ENCODE measurements at regions not wholly inside any gene's neighbourhood (a gene's known extent, or its start where the extent isn't known, plus 50 kb on each side); places are given as distances from the start of the nearest gene placed in this dataset.

DNA sequence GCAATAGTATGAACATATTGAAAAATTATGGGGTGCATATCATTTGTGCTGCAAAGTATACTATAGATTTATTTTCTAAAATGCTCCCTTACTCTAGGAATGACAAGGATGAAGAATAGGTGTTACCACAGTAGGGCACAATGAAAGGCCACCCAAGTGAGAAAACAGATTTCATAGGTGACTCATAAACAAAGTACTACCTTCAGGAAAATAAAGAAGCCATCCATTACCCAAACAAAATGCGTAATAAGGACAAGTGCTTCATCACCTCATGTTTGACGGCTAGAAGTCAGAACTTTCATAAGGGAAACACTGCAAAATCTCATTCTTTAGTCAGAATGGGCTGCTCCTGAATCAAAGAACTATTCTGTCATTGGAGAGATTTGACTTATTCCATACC is 116.6 kb downstream of the MFSD1 start:
- Histone ChIP-seq H2AFZ (ENCODE audit: low read depth, low read length, severe bottlenecking) (no peak overlapping the region), H3K36me3 (ENCODE audit: low read length) (no peaks in the 10 kb centered on the region), H3K27me3 (ENCODE audit: low read length) (no peaks in the 10 kb centered on the region), H4K20me1 (ENCODE audit: low read depth, low read length) (no peaks in the 10 kb centered on the region), H3K9me2 (replicated peaks; ENCODE audit: insufficient read depth, low read length) (no peaks in the 10 kb centered on the region), H3K79me2 (ENCODE audit: insufficient read depth, low read length) (no peaks in the 10 kb centered on the region), H3K4me3 (ENCODE audit: insufficient read depth, low read length, poor library complexity, severe bottlenecking) (no peak overlapping the region), H3K9ac (ENCODE audit: low read length) (no peak overlapping the region), H3K9me3 (ENCODE audit: insufficient read depth, low read length) (no peaks in the 10 kb centered on the region), H3K4me2 (ENCODE audit: low read depth, low read length, poor library complexity, severe bottlenecking) (no peak overlapping the region), H3K27ac (ENCODE audit: low read depth, low read length) (no peak overlapping the region), H3F3A (ENCODE audit: insufficient read depth) (no peaks in the 10 kb centered on the region)
- TF ChIP-seq, protein P1, sequence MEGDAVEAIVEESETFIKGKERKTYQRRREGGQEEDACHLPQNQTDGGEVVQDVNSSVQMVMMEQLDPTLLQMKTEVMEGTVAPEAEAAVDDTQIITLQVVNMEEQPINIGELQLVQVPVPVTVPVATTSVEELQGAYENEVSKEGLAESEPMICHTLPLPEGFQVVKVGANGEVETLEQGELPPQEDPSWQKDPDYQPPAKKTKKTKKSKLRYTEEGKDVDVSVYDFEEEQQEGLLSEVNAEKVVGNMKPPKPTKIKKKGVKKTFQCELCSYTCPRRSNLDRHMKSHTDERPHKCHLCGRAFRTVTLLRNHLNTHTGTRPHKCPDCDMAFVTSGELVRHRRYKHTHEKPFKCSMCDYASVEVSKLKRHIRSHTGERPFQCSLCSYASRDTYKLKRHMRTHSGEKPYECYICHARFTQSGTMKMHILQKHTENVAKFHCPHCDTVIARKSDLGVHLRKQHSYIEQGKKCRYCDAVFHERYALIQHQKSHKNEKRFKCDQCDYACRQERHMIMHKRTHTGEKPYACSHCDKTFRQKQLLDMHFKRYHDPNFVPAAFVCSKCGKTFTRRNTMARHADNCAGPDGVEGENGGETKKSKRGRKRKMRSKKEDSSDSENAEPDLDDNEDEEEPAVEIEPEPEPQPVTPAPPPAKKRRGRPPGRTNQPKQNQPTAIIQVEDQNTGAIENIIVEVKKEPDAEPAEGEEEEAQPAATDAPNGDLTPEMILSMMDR (IDR thresholded peaks at IDR 0.05; ENCODE audit: insufficient read depth, low read length, poor library complexity, severe bottlenecking): no peak
- TF ChIP-seq EZH2phosphoT487 (conservative IDR thresholded peaks at IDR 0.05; ENCODE audit: low read length): no peak

DNA sequence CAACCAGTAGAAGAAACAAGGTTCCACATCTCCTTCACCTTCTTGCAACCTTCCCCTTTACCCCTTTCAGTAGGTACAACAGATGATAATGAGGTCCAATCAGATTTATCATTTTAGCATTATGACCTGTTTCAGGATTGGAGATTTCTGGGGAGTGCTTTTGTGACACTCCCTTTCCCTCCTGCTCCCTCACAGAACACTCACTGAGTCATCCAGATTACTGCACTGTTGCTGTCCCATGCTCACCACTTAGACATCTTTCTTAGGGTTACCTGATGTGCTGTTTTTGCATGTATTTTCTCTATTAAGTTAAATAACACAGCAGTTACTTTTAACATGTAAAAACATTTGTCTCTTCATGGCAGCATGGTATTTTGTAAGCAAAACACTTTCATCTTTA is 118.5 kb downstream of the MFSD1 start:
- no peak overlapping the region for H3K9ac ChIP-seq (ENCODE audit: low read length)
- H3K79me2 ChIP-seq (ENCODE audit: insufficient read depth, low read length): no peaks in the 10 kb centered on the region
- no peaks in the 10 kb centered on the region for H3K36me3 ChIP-seq (ENCODE audit: low read length)
- no peak overlapping the region for H3K27ac ChIP-seq (ENCODE audit: low read depth, low read length)
- H3K27me3 ChIP-seq (ENCODE audit: low read length): no peaks in the 10 kb centered on the region
- no peak overlapping the region for H2AFZ ChIP-seq (ENCODE audit: low read depth, low read length, severe bottlenecking)
- no peaks in the 10 kb centered on the region for H3F3A ChIP-seq (ENCODE audit: insufficient read depth)
- no peak for TF ChIP-seq EZH2phosphoT487 (conservative IDR thresholded peaks at IDR 0.05; ENCODE audit: low read length)
- TF ChIP-seq, protein P1 (IDR thresholded peaks at IDR 0.05; ENCODE audit: insufficient read depth, low read length, poor library complexity, severe bottlenecking): no peak
- no peak overlapping the region for H3K4me2 ChIP-seq (ENCODE audit: low read depth, low read length, poor library complexity, severe bottlenecking)
- no peak overlapping the region for H3K4me3 ChIP-seq (ENCODE audit: insufficient read depth, low read length, poor library complexity, severe bottlenecking)
- no peaks in the 10 kb centered on the region for H3K9me2 ChIP-seq (replicated peaks; ENCODE audit: insufficient read depth, low read length)
- H3K9me3 ChIP-seq (ENCODE audit: insufficient read depth, low read length): no peaks in the 10 kb centered on the region
- H4K20me1 ChIP-seq (ENCODE audit: low read depth, low read length): no peaks in the 10 kb centered on the region

DNA sequence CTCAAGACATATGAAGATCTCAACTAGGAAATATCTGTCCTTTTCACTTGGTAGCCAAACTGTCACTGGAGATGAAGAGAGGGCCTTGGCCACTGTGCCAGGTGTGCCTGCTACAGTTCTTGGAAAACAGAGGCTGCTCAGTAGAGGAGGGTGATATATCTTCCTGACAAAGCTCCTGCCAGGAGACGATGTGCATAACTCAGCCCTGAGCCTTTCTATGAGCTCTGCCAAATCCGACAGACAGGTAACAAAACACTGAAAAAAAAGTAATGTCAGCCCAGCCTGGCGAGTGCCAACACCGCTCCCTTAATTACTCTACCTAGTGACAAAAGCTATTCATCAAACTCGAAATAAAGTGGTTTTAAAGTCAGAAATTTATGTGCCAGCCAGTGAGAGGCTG is 123.2 kb downstream of the MFSD1 start:
- no peak overlapping the region for H3K9ac ChIP-seq (ENCODE audit: low read length)
- no peak overlapping the region for H3K4me3 ChIP-seq (ENCODE audit: insufficient read depth, low read length, poor library complexity, severe bottlenecking)
- no peaks in the 10 kb centered on the region for H3F3A ChIP-seq (ENCODE audit: insufficient read depth)
- no peak overlapping the region for H2AFZ ChIP-seq (ENCODE audit: low read depth, low read length, severe bottlenecking)
- H3K9me3 ChIP-seq (ENCODE audit: insufficient read depth, low read length): no peaks in the 10 kb centered on the region
- no peaks in the 10 kb centered on the region for H3K36me3 ChIP-seq (ENCODE audit: low read length)
- TF ChIP-seq, protein P1 (IDR thresholded peaks at IDR 0.05; ENCODE audit: insufficient read depth, low read length, poor library complexity, severe bottlenecking): no peak
- no peak for TF ChIP-seq EZH2phosphoT487 (conservative IDR thresholded peaks at IDR 0.05; ENCODE audit: low read length)
- H3K27ac ChIP-seq (ENCODE audit: low read depth, low read length): no peak overlapping the region
- H4K20me1 ChIP-seq (ENCODE audit: low read depth, low read length): no peaks in the 10 kb centered on the region
- no peaks in the 10 kb centered on the region for H3K79me2 ChIP-seq (ENCODE audit: insufficient read depth, low read length)
- H3K27me3 ChIP-seq (ENCODE audit: low read length): no peaks in the 10 kb centered on the region
- no peaks in the 10 kb centered on the region for H3K9me2 ChIP-seq (replicated peaks; ENCODE audit: insufficient read depth, low read length)
- no peak overlapping the region for H3K4me2 ChIP-seq (ENCODE audit: low read depth, low read length, poor library complexity, severe bottlenecking)

Data from SU-DHL-6 (cell line).